GM12878 (cell line): ENCODE measurements at regions not wholly inside any gene's neighbourhood (a gene's known extent, or its start where the extent isn't known, plus 50 kb on each side); places are given as distances from the start of the nearest gene placed in this dataset.

ENCODE experiments used
- CHD1 ChIP-seq: IDR thresholded peaks from 2 replicates; pipeline ENCODE4 v1.6.1; 2012; ENCODE audit warnings: low read depth, low read length, improper control_type of control experiment
- EED ChIP-seq: sonication (generic); IDR thresholded peaks from 2 replicates; pipeline ENCODE4 v1.6.1; 2016; ENCODE audit warnings: antibody characterized with exemption, low read depth
- HDAC6 ChIP-seq: fragments of 200-600 bp; sonication (generic); IDR thresholded peaks from one replicate; pipeline ENCODE4 v1.8.0; 2017; ENCODE audit warnings: antibody characterized with exemption; ENCODE audit not compliant: unreplicated experiment
- NR2C1 ChIP-seq: fragments of 450-650 bp; IDR thresholded peaks from 2 replicates; pipeline ENCODE4 v1.6.1; 2017; ENCODE audit warnings: antibody characterized with exemption, mild to moderate bottlenecking, moderate library complexity
- NR2C2 ChIP-seq: IDR thresholded peaks from 2 replicates; pipeline ENCODE4 v1.6.1; 2011; ENCODE audit warnings: borderline replicate concordance, low read depth; ENCODE audit not compliant: control insufficient read depth, insufficient read length
- POU2F2 ChIP-seq: IDR thresholded peaks from 3 replicates; pipeline ENCODE4 v1.6.1; 2011; ENCODE audit warnings: low read depth, mild to moderate bottlenecking, low read length, borderline replicate concordance
- TF ChIP-seq, protein P1 (sequence below): fragments of 450-650 bp; IDR thresholded peaks from 2 replicates; pipeline ENCODE4 v1.6.1; 2017; ENCODE audit warnings: mild to moderate bottlenecking, moderate library complexity
- TF ChIP-seq, protein P2 (sequence below): fragments of 450-650 bp; IDR thresholded peaks from 2 replicates; pipeline ENCODE4 v1.6.1; 2017; ENCODE audit warnings: mild to moderate bottlenecking

GRCh38 chr15:38788918-38789317, 224.3 kb upstream of the RASGRP1 start (continued):
- TF ChIP-seq, protein P1, sequence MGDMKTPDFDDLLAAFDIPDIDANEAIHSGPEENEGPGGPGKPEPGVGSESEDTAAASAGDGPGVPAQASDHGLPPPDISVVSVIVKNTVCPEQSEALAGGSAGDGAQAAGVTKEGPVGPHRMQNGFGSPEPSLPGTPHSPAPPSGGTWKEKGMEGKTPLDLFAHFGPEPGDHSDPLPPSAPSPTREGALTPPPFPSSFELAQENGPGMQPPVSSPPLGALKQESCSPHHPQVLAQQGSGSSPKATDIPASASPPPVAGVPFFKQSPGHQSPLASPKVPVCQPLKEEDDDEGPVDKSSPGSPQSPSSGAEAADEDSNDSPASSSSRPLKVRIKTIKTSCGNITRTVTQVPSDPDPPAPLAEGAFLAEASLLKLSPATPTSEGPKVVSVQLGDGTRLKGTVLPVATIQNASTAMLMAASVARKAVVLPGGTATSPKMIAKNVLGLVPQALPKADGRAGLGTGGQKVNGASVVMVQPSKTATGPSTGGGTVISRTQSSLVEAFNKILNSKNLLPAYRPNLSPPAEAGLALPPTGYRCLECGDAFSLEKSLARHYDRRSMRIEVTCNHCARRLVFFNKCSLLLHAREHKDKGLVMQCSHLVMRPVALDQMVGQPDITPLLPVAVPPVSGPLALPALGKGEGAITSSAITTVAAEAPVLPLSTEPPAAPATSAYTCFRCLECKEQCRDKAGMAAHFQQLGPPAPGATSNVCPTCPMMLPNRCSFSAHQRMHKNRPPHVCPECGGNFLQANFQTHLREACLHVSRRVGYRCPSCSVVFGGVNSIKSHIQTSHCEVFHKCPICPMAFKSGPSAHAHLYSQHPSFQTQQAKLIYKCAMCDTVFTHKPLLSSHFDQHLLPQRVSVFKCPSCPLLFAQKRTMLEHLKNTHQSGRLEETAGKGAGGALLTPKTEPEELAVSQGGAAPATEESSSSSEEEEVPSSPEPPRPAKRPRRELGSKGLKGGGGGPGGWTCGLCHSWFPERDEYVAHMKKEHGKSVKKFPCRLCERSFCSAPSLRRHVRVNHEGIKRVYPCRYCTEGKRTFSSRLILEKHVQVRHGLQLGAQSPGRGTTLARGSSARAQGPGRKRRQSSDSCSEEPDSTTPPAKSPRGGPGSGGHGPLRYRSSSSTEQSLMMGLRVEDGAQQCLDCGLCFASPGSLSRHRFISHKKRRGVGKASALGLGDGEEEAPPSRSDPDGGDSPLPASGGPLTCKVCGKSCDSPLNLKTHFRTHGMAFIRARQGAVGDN = no peak
- no peak for TF ChIP-seq POU2F2
- no peak for TF ChIP-seq NR2C2
- TF ChIP-seq HDAC6 = no peak
- TF ChIP-seq, protein P2, sequence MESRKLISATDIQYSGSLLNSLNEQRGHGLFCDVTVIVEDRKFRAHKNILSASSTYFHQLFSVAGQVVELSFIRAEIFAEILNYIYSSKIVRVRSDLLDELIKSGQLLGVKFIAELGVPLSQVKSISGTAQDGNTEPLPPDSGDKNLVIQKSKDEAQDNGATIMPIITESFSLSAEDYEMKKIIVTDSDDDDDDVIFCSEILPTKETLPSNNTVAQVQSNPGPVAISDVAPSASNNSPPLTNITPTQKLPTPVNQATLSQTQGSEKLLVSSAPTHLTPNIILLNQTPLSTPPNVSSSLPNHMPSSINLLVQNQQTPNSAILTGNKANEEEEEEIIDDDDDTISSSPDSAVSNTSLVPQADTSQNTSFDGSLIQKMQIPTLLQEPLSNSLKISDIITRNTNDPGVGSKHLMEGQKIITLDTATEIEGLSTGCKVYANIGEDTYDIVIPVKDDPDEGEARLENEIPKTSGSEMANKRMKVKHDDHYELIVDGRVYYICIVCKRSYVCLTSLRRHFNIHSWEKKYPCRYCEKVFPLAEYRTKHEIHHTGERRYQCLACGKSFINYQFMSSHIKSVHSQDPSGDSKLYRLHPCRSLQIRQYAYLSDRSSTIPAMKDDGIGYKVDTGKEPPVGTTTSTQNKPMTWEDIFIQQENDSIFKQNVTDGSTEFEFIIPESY = no peak
- TF ChIP-seq CHD1 = no peak
- TF ChIP-seq EED = no peak
- TF ChIP-seq NR2C1 = no peak
